ENCODE measurements at regions not wholly inside any gene's neighbourhood (a gene's known extent, or its start where the extent isn't known, plus 50 kb on each side); places are given as distances from the start of the nearest gene placed in this dataset.

DNA sequence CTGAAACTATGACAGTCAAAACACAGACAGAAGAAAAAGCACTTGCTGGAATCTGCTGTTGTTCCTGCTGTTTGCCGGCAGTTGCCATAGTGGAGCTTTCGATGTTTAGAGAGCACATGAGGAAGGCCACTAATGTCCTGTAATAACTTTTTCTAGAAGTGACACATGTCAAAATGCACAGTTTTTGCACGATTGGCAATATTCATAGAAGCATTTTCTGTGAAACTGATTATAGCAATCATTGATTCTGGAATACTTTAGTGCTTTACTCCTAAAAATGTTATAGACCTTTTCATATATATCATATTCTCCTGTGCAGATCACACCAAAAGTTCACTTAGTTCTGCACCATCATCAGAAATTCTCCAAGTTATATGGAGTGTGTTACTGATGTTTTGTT lies 407.0 kb upstream of the SOX9 start:
- dilution Hi-C loops (cut with MboI; ENCODE audit: extremely low pct_ligation_motif_present, low sequenced_read_pairs): no loop called here
- no peak overlapping the region for H3K4me2 ChIP-seq (ENCODE audit: control insufficient read depth, extremely low read depth, insufficient read depth, low read depth, low read length)

DNA sequence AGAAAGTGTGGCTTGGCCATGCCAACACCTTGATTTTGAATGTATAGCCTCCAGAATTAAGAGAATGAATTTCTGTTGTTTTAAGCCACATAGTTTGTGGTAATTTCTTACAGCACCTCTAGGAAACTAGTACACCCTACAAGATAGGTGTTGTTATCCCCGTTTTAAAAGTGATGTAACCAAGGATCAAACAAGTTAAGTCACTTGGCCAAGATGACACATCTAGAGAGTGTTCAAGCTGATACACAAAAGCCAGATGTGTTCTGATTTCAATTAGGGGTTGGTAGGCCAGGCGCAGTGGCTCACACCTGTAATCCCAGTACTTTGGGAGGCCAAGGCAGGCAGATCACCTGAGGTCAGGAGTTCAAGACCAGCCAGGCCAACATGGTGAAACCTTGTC lies 396.5 kb upstream of the SOX9 start:
- no peaks in the 10 kb centered on the region for H3K79me2 ChIP-seq (ENCODE audit: control insufficient read depth, insufficient read depth, low read length)
- H3K4me1 ChIP-seq (ENCODE audit: control insufficient read depth, extremely low read depth, insufficient read depth, low read length): no peaks in the 10 kb centered on the region
- H4K20me1 ChIP-seq (ENCODE audit: control insufficient read depth, extremely low read depth, insufficient read depth, low read length): no peaks in the 10 kb centered on the region
- no peaks in the 10 kb centered on the region for H3K36me3 ChIP-seq (ENCODE audit: control insufficient read depth in 2 of 2, extremely low read depth in 1 of 2, insufficient read depth in 2 of 2, low read length in 2 of 2)
- H3K9me3 ChIP-seq (ENCODE audit: control insufficient read depth, low read depth, low read length): no peaks in the 10 kb centered on the region
- no peaks in the 10 kb centered on the region for H3K27me3 ChIP-seq (ENCODE audit: control insufficient read depth, extremely low read depth, insufficient read depth, low read length)
- peak; percentile 5 for FAIRE-seq
- no peak for DNase-seq (ENCODE audit: low read depth, low spot score)
- no peak overlapping the region for H3K4me2 ChIP-seq (ENCODE audit: control insufficient read depth, extremely low read depth, insufficient read depth, low read depth, low read length)
- no peak overlapping the region for H3K27ac ChIP-seq (ENCODE audit: control insufficient read depth, insufficient read depth, low read length)
- H3K4me3 ChIP-seq (ENCODE audit: control insufficient read depth in 2 of 3, extremely low read depth in 1 of 3, insufficient read depth in 2 of 3, low read depth in 1 of 3, low read length in 3 of 3): no peak overlapping the region
- H2AFZ ChIP-seq (ENCODE audit: control insufficient read depth, low read length): no peak overlapping the region
- H3K9me1 ChIP-seq (ENCODE audit: control insufficient read depth, extremely low read depth, insufficient read depth, low read length): no peaks in the 10 kb centered on the region
- no peak for TF ChIP-seq EZH2 (IDR thresholded peaks at IDR 0.05; ENCODE audit: low read length)
- TF ChIP-seq, protein P1, sequence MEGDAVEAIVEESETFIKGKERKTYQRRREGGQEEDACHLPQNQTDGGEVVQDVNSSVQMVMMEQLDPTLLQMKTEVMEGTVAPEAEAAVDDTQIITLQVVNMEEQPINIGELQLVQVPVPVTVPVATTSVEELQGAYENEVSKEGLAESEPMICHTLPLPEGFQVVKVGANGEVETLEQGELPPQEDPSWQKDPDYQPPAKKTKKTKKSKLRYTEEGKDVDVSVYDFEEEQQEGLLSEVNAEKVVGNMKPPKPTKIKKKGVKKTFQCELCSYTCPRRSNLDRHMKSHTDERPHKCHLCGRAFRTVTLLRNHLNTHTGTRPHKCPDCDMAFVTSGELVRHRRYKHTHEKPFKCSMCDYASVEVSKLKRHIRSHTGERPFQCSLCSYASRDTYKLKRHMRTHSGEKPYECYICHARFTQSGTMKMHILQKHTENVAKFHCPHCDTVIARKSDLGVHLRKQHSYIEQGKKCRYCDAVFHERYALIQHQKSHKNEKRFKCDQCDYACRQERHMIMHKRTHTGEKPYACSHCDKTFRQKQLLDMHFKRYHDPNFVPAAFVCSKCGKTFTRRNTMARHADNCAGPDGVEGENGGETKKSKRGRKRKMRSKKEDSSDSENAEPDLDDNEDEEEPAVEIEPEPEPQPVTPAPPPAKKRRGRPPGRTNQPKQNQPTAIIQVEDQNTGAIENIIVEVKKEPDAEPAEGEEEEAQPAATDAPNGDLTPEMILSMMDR (optimal IDR thresholded peaks at IDR 0.05 in 1 of 3, IDR thresholded peaks at IDR 0.05 in 1 of 3, conservative IDR thresholded peaks at IDR 0.05 in 1 of 3; ENCODE audit: extremely low read depth in 1 of 3, insufficient read depth in 2 of 3, low read length in 3 of 3): no peak
- dilution Hi-C loops (cut with MboI; ENCODE audit: extremely low pct_ligation_motif_present, low sequenced_read_pairs): no loop called here
- no peak overlapping the region for H3K9ac ChIP-seq (ENCODE audit: control insufficient read depth, extremely low read depth, insufficient read depth, low read length)

More for the DNA sequence above, 407.0 kb upstream of the SOX9 start:
- Histone ChIP-seq H3K4me3 (ENCODE audit: control insufficient read depth in 2 of 3, extremely low read depth in 1 of 3, insufficient read depth in 2 of 3, low read depth in 1 of 3, low read length in 3 of 3) (no peak overlapping the region), H3K27ac (ENCODE audit: control insufficient read depth, insufficient read depth, low read length) (no peak overlapping the region), H3K9ac (ENCODE audit: control insufficient read depth, extremely low read depth, insufficient read depth, low read length) (no peak overlapping the region), H3K9me3 (ENCODE audit: control insufficient read depth, low read depth, low read length) (no peaks in the 10 kb centered on the region), H2AFZ (ENCODE audit: control insufficient read depth, low read length) (no peak overlapping the region), H3K9me1 (ENCODE audit: control insufficient read depth, extremely low read depth, insufficient read depth, low read length) (no peaks in the 10 kb centered on the region), H3K27me3 (ENCODE audit: control insufficient read depth, extremely low read depth, insufficient read depth, low read length) (no peaks in the 10 kb centered on the region), H3K36me3 (ENCODE audit: control insufficient read depth in 2 of 2, extremely low read depth in 1 of 2, insufficient read depth in 2 of 2, low read length in 2 of 2) (no peaks in the 10 kb centered on the region), H3K79me2 (ENCODE audit: control insufficient read depth, insufficient read depth, low read length) (no peaks in the 10 kb centered on the region), H3K4me1 (ENCODE audit: control insufficient read depth, extremely low read depth, insufficient read depth, low read length) (no peaks in the 10 kb centered on the region), H4K20me1 (ENCODE audit: control insufficient read depth, extremely low read depth, insufficient read depth, low read length) (no peaks in the 10 kb centered on the region)
- no peak for FAIRE-seq
- DNase-seq (ENCODE audit: low read depth, low spot score): no peak
- no peak for TF ChIP-seq EZH2 (IDR thresholded peaks at IDR 0.05; ENCODE audit: low read length)
- TF ChIP-seq, protein P1 (optimal IDR thresholded peaks at IDR 0.05 in 1 of 3, IDR thresholded peaks at IDR 0.05 in 1 of 3, conservative IDR thresholded peaks at IDR 0.05 in 1 of 3; ENCODE audit: extremely low read depth in 1 of 3, insufficient read depth in 2 of 3, low read length in 3 of 3): no peak

Measured in keratinocyte (primary cell).